CD4-positive, alpha-beta T cell treated with Interleukin-4 for 4 hours (primary cell): ENCODE measurements at regions not wholly inside any gene's neighbourhood (a gene's known extent, or its start where the extent isn't known, plus 50 kb on each side); places are given as distances from the start of the nearest gene placed in this dataset.
"Not testable (repeated sequence)": the region's sequence is repeated elsewhere in the genome, so short reads cannot be mapped to it uniquely, and the experiment has no call there.

Experiments
- DNase-seq: peaks from one replicate; pipeline ENCODE4 v3.0.0-alpha.2; 2020

- no peak for DNase-seq
These were observed 300.5 kb upstream of the CCL2 start for GRCh38 chr17:33954597-33954996.

GRCh38 chr17:33955461-33955860 lies 299.6 kb upstream of the CCL2 start:
- DNase-seq = no peak

DNA sequence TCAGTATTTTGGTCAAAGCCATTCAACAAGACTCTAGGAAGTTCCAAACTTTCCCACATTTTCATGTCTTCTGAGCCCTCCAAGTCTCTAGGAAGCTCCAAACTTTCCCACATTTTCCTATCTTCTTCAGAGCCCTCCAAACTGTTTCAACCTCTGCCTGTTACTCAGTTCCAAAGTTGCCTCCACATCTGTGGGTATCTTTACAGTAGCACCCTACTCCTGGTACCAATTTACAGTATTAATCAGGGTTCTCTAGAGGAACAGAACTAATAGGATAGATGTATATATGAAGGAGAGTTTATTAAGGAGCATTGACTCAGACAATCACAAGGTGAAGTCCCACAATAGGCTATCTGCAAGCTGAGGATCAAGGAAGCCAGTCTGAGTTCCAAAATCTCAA lies 296.0 kb upstream of the CCL2 start:
- DNase-seq = not testable (repeated sequence)

GRCh38 chr17:33962857-33963655 lies 292.0 kb upstream of the CCL2 start:
- no peak for DNase-seq

DNA sequence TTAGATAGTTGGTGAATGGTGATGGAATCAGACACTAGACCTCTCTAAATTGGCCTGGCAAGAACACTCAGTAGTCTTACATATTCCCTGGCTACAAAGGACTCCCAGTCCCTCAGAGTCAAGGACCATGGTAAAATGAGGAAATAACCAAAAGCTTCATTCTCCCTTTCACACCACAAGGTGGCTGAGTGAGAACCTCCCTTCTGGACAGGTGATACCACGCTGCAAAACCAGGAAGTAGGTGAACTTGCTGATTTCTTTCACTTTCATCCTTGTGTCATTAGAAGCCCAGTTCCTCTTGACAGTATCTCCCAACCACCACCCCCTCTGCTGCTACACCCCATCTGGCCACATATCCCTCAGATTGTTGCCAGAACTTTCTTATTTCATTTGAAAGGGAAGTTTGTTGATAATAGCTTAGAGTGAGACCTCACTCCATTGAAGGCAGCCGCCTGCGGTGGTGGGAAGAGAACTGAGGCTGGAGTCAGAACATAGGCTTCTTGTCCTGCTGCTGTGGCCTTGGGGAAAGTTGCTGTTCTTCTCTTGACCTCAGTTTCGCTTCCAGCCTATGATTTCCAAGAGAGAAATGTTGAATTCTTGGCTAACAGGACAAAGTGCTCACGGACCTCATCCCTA lies 290.6 kb upstream of the CCL2 start:
- peak; percentile 38 for DNase-seq

GRCh38 chr17:33966410-33967059 lies 288.6 kb upstream of the CCL2 start:
- DNase-seq = no peak

- DNase-seq = peak; percentile 8
These were observed 287.3 kb upstream of the CCL2 start for GRCh38 chr17:33967608-33968349.

DNA sequence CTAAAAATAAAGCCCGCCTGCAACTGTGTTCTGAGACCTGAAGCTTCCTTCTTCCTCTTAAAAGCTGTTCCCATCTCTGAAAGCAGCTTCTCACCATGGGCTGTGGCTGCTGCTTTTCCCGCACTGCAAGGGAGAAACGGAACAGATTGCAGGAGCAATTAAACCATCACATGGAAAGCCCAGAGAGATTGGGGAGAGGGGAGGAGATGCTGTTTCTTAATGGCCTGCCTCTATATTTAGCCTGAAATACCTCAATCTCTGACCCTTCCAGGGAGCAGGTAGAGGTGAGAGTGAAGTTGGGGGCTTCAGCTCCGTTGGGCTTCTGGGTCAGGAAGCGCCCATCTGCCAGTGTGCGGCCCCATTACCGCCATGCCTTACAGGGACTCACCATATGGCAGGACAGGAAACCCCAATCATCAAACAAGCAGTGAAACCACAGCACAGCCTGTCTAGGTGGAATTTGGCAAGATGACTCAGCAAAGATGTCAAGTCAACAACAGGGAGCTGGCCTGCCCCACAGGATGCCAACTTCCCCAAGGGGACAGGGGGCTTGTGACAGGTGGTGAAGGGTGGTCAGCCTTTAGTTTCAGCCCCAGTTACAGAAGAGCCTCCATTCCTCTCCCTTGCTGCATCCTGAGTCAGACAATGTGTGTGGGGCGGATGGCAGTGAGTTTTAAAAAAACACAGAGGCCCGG lies 286.6 kb upstream of the CCL2 start:
- DNase-seq = peak; percentile 33

GRCh38 chr17:33970279-33970678 lies 284.8 kb upstream of the CCL2 start:
- DNase-seq = no peak

DNA sequence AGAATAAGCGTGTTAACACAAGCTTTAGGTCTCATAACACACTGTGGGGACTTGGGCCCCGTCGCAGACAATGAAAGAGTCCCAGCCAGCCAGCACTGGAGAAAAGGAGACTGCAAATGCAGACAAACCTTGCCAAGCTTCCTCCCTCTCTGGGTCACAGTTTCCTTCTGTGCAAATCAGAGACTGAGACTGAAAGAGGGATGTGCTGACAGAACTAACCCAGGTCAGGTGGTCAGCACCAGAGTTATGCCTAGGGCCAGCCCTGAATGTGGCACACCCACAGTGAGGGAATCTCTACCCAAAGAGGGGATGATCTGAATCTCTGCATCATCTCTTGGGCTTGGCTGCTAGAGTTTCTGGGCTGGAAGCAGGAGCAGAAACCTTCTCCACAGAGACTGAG lies 282.3 kb upstream of the CCL2 start:
- DNase-seq = no peak

DNA sequence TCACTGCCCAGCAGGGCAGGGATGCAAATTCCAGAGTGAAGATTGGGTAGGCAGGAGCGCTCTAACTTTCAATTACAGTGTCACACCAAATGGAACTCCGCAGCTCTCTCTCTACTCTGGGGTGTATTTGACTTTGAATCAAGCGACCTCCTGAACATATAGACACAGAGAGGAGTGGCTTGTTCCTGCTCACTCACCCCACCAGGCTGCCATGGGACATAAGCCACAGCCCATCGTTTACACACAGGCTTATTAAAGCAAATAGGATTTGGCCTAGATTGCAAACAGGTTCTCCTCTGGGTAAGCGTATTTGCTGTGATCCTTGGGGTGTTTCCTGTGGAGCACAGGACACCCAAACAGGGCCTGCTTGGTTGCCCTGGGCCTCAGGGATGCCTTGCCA lies 281.6 kb upstream of the CCL2 start:
- DNase-seq = no peak

DNA sequence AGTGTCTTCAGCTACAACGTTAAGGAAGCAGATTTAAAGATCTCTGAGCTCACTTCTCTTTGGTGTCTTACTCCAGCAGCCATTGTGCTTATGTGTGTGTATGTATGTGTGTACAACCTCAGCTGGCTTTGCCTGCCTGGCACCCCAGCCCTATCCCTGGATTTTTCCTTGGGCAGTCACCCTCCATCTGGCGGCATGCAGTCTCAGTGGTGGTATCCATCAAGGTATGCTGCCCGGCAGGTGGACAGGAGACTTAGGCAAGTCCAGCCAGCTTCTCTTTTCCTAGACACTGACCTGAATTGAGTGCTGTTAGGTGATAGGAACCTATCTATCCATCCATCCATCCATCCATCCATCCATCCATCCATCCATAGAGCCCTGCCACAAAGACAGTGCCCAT lies 280.8 kb upstream of the CCL2 start:
- DNase-seq = no peak

- DNase-seq = no peak
These were observed 278.3 kb upstream of the CCL2 start for GRCh38 chr17:33976831-33977230.

DNA sequence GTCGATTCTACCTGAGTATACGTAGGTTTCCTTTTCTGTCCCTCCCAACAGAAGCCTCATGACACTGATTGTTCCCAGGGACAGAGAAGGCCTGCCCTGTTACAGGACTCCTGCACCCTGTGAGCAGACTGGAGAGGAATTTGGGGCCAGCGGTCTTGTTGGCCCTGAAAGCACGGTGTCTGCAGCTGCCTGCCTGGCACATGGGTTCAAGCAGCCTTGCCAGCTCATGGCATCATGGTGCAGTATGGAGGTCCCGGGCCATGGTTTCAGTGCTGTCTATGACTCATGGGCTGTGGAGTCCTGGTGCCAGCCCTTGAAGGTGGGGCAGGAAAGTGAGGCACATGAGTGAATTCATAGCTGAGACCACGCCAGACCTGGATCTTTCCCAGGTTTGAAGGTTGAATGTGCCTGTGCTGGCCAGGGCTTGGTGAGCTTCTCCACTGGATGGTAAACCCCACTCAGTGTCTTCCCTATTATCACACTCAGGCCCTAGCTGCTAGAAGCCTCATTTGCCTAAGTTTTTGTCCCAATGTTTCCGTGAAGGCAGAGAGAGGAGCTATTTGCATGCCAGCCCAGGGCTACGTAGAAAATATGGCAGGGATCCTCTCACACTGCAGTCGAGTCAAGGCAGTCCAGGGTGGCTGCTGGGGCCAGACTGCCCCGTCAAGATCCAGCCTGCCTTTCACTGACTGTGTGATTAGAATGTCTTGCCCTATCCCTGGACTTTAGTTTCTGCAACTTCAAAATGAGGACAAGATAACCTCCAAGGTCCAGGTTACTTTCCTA lies 277.2 kb upstream of the CCL2 start:
- no peak for DNase-seq

DNA sequence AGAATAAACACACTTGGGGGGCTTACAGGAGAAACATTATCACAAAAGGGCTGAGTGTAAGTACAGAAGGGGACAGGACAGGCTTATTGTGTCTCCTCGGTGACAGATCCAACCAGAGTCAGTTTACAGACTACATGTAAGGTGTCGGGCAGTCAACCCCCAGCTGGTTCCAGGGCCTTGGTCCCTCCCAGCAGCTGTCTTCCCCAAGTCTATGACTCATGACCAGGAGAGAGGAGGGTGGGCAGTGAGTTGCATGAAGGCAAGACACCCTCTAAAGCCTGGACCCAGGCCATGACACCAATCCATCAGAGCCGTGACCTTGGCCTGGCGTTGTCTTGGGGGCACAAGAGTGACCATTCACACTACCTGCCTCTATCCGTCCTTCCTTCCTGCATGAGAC lies 276.2 kb upstream of the CCL2 start:
- DNase-seq = no peak

DNA sequence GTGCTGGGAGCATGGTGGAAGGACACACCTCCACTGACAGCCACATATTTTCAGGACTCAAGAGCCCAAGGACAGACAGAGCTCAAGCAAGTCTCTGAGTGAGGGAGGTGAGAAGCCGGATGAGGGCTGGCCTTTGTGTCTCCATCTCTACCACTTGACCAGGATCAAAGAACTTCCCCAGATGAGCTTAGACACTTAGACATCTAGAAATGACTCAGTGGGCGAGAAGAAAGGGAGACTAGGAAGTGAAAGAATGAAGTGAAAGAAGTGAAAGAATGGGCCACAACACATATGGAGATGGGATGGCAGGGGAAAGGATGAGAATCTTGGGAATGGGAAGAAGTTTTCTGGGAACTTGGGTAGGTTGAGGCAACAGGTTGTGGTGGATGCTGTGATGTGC lies 274.9 kb upstream of the CCL2 start:
- DNase-seq = no peak

- no peak for DNase-seq
These were observed 273.1 kb upstream of the CCL2 start for GRCh38 chr17:33981711-33982601.

- DNase-seq = no peak
These were observed 272.2 kb upstream of the CCL2 start for GRCh38 chr17:33982909-33983308.

DNA sequence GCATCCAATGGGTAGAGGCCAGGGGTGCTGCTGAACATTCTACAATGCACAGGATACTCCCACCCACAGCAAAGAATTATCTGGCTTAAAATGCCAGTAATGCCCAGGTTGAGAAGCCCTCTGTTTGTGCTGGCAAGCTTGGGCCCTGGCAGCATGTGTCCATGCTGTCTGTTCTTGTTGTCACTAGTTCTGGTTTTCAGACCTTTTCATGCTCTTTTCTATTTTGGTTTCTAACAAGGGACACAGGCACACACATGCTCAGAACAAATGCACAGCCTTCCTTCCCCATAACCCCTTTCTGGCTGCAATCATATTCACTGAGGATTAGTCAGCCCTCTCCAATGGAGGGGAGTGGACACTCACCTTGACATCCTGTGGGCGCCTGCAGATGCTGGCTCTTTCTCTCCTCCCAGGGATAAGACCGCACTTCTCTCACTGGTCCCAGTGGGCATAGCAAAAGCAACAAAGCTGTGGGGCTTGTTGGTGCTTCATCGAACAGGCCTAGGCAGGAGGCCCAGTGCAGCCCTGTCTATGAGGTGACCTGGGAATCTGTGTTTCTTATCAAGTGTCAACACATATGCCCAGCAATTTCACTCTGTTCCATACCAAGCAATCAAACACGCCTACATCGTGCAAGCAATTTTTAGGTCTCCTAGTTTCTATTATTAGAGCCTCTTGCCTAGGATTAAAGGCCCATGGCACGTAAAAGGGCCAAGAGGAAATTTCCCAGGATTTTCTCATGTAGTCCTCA lies 271.1 kb upstream of the CCL2 start:
- DNase-seq = no peak

- no peak for DNase-seq
These were observed 269.0 kb upstream of the CCL2 start for GRCh38 chr17:33986088-33986487.
